ENCODE measurements at regions not wholly inside any gene's neighbourhood (a gene's known extent, or its start where the extent isn't known, plus 50 kb on each side); places are given as distances from the start of the nearest gene placed in this dataset.

- TF ChIP-seq POLR2A (IDR thresholded peaks at IDR 0.05; ENCODE audit: low read length), result no peak
- no peak for TF ChIP-seq GATA1 (IDR thresholded peaks at IDR 0.05; ENCODE audit: low read depth, low read length)
Observed at GRCh38 chr7:19920705-19921104, 147.3 kb upstream of the TMEM196 start.

All from erythroblast (primary cell).